ENCODE measurements at regions not wholly inside any gene's neighbourhood (a gene's known extent, or its start where the extent isn't known, plus 50 kb on each side); places are given as distances from the start of the nearest gene placed in this dataset.

DNA sequence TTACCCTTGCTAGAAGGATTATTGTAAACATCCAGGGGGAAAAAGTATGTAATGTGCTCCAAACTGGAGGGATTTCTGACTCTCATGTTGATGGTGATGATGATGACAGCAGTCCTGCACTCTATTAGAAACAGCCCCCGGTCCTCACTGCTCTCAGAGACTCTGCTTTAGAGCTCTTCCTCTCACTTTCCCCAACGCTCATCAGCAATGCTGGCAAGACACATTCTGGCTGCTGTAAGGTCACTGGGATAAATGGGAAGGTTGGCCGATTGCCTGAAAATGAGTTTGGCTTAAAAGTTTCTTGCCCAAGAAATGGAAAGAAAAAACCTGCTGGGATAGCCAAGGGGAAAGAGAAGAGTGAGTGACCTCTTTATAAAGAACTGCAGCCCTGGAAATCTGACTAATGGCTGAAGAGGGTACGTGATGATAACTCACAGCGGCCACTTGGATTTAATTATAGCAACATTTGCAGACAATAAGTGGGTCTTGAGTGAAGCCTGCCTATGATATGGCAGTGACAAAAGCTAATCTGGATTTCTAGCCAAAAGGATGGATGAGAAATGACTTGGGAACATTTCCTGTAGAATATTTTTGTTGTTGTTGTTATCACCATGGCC, 235.8 kb downstream of the TMEM38B start:
- H3K27me3 ChIP-seq (replicated peaks; ENCODE audit: insufficient read depth): no peaks in the 10 kb centered on the region
- no peak overlapping the region for H3K27ac ChIP-seq
- H3K9me3 ChIP-seq: no peaks in the 10 kb centered on the region
- no peak for DNase-seq (ENCODE audit: low spot score)
- whole genome bisulfite sequencing: 52% methylated on average over 5 of the region's 5 CpGs
- no peak overlapping the region for H3K4me3 ChIP-seq
- no peaks in the 10 kb centered on the region for H3K4me1 ChIP-seq (replicated peaks)
- intact Hi-C loops (cut with DNase I): no loop called here
- no peaks in the 10 kb centered on the region for H3K36me3 ChIP-seq
- TF ChIP-seq POLR2AphosphoS5 (IDR thresholded peaks at IDR 0.05) (no peak), POLR2A (IDR thresholded peaks at IDR 0.05) (no peak)
- TF ChIP-seq, protein P1, sequence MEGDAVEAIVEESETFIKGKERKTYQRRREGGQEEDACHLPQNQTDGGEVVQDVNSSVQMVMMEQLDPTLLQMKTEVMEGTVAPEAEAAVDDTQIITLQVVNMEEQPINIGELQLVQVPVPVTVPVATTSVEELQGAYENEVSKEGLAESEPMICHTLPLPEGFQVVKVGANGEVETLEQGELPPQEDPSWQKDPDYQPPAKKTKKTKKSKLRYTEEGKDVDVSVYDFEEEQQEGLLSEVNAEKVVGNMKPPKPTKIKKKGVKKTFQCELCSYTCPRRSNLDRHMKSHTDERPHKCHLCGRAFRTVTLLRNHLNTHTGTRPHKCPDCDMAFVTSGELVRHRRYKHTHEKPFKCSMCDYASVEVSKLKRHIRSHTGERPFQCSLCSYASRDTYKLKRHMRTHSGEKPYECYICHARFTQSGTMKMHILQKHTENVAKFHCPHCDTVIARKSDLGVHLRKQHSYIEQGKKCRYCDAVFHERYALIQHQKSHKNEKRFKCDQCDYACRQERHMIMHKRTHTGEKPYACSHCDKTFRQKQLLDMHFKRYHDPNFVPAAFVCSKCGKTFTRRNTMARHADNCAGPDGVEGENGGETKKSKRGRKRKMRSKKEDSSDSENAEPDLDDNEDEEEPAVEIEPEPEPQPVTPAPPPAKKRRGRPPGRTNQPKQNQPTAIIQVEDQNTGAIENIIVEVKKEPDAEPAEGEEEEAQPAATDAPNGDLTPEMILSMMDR (IDR thresholded peaks at IDR 0.05): no peak

DNA sequence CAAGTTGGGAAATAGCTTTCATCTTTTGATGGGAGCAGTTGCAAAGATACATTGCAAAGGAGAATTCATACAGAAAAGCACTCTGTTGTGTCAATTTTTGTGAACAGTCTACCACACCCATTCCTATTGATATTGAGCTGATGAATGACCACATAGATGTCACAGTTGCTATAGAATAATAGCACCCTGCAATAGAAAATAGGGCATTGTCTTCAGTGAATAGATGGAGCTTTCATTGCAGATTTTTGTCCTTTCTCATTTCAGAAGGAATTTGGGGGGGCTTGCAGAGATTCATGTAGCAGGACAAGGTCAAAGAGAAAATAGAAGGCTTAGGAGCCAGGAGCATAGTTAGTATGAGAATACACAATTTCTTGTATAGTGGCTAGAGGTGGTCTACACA, 237.9 kb downstream of the TMEM38B start:
- Histone ChIP-seq H3K36me3 (no peaks in the 10 kb centered on the region), H3K27ac (no peak overlapping the region)

DNA sequence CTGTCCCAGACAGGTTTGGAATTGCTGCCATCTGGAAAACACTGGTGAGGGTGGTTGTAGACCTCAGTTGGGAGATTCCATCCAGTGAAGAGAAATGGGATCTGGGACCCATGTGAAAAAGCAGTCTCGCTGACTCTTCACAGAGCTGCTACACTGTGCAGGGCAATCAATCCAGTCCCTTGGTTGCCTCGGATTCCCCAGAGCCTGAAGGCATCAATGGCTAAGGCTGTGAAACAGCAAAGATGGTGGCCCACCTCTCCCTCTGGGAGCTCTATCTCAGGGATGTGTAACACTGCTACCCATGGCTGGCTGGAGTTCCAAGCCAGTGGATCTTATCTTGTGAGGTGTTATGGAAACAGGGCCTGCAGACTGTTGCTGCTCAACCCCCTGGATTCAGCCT, 256.1 kb downstream of the TMEM38B start:
- Histone ChIP-seq H3K36me3 (no peaks in the 10 kb centered on the region), H3K27me3 (replicated peaks; ENCODE audit: insufficient read depth) (no peaks in the 10 kb centered on the region), H3K9me3 (no peaks in the 10 kb centered on the region), H3K27ac (no peak overlapping the region), H3K4me1 (replicated peaks) (no peaks in the 10 kb centered on the region), H3K4me3 (no peak overlapping the region)
- TF ChIP-seq, protein P1 (IDR thresholded peaks at IDR 0.05): no peak
- TF ChIP-seq POLR2A (IDR thresholded peaks at IDR 0.05) (no peak), POLR2AphosphoS5 (IDR thresholded peaks at IDR 0.05) (no peak)
- no peak for DNase-seq (ENCODE audit: low spot score)
- intact Hi-C loops (cut with DNase I): no loop called here
- WGBS: 68% methylated on average over 2 of the region's 2 CpGs

More for the DNA sequence above, 237.9 kb downstream of the TMEM38B start:
- DNase-seq (ENCODE audit: low spot score): no peak
- no peak overlapping the region for H3K4me3 ChIP-seq
- H3K4me1 ChIP-seq (replicated peaks): no peaks in the 10 kb centered on the region
- H3K9me3 ChIP-seq: no peaks in the 10 kb centered on the region
- intact Hi-C loops (cut with DNase I): no loop called here
- no peak for TF ChIP-seq POLR2A (IDR thresholded peaks at IDR 0.05)
- TF ChIP-seq, protein P1 (IDR thresholded peaks at IDR 0.05): no peak
- TF ChIP-seq POLR2AphosphoS5 (IDR thresholded peaks at IDR 0.05): no peak
- no peaks in the 10 kb centered on the region for H3K27me3 ChIP-seq (replicated peaks; ENCODE audit: insufficient read depth)

DNA sequence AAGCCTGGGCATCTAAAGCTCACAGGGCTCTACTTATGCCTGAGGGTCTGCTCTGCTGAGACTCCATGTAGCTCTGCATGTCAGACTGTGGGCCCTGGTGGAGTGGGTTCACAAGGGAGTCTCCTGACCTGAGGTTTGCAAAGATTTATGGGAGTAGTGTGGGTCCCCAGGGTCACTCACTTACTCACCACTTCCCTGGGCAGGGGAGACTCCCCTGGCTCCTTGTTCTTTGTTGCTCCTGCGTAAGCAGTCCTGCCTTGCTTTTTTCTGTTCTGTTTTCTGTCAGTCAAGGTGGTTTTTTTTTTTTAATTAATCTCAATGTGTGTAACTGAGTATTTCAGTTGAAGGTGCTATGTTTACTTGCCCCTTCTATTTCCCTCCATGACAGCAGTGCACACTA, 256.6 kb downstream of the TMEM38B start:
- intact Hi-C loops (cut with DNase I): no loop called here
- H3K27me3 ChIP-seq (replicated peaks; ENCODE audit: insufficient read depth): no peaks in the 10 kb centered on the region

DNA sequence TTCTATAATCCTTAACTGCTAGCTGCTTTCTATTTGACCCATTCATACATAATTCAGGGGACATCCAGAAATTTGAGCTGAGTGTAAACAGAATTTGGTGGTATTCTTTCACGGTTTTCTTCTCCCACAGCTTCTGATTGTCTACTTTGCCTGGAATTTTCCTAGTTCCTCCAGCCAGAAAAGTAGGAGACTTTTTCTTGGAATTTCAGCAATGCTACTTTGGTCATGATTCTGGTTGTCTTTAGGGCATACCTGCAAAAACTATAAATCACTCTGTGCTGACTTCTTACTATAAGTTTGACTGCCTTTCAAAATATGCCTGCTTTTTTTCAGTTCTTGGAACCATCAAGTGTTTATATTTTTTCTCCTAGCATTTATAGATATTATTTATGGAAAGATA, 260.2 kb downstream of the TMEM38B start:
- Histone ChIP-seq H3K4me3 (no peak overlapping the region), H3K9me3 (no peaks in the 10 kb centered on the region), H3K27ac (no peak overlapping the region), H3K4me1 (replicated peaks) (no peaks in the 10 kb centered on the region), H3K36me3 (no peaks in the 10 kb centered on the region), H3K27me3 (replicated peaks; ENCODE audit: insufficient read depth) (no peaks in the 10 kb centered on the region)
- no peak for DNase-seq (ENCODE audit: low spot score)
- intact Hi-C loops (cut with DNase I): no loop called here
- WGBS: 68% methylated on average over 1 of the region's 1 CpG
- TF ChIP-seq POLR2AphosphoS5 (IDR thresholded peaks at IDR 0.05): no peak
- TF ChIP-seq, protein P1 (IDR thresholded peaks at IDR 0.05): no peak
- no peak for TF ChIP-seq POLR2A (IDR thresholded peaks at IDR 0.05)

More for the DNA sequence above, 256.6 kb downstream of the TMEM38B start:
- no peak for DNase-seq (ENCODE audit: low spot score)
- Histone ChIP-seq H3K27ac (no peak overlapping the region), H3K9me3 (no peaks in the 10 kb centered on the region), H3K4me1 (replicated peaks) (no peaks in the 10 kb centered on the region), H3K4me3 (no peak overlapping the region), H3K36me3 (no peaks in the 10 kb centered on the region)
- TF ChIP-seq, protein P1 (IDR thresholded peaks at IDR 0.05): no peak
- TF ChIP-seq POLR2A (IDR thresholded peaks at IDR 0.05): no peak
- WGBS: 95% methylated on average over 1 of the region's 1 CpG
